IPS DF 6.9 (cell line): ENCODE measurements at regions not wholly inside any gene's neighbourhood (a gene's known extent, or its start where the extent isn't known, plus 50 kb on each side); places are given as distances from the start of the nearest gene placed in this dataset.

ENCODE experiments used
- DNase-seq: peaks from one replicate; pipeline ENCODE4 v3.0.0-alpha.2; 2013; ENCODE audit warnings: low read depth, low spot score
- H3K27ac ChIP-seq: one replicate; pipeline ENCODE4 v1.5.1; 2013; ENCODE audit warnings: low read length, control low read depth
- H3K27me3 ChIP-seq: 2 replicates; pipeline ENCODE4 v1.6.1; 2013; ENCODE audit warnings: mild to moderate bottlenecking, low read length; ENCODE audit not compliant: control insufficient read depth, insufficient read depth
- H3K36me3 ChIP-seq: 2 replicates; pipeline ENCODE4 v1.6.1; 2013; ENCODE audit warnings: low read length; ENCODE audit not compliant: control insufficient read depth, insufficient read depth
- H3K4me1 ChIP-seq: 2 replicates; pipeline ENCODE4 v1.6.1; 2013; ENCODE audit warnings: low read length; ENCODE audit not compliant: control insufficient read depth, insufficient read depth
- H3K4me3 ChIP-seq: 2 replicates; pipeline ENCODE4 v1.5.1; 2013; ENCODE audit warnings: mild to moderate bottlenecking, low read length
- H3K9me3 ChIP-seq: 2 replicates; pipeline ENCODE4 v1.6.1; 2013; ENCODE audit warnings: low read length, inconsistent platforms; ENCODE audit not compliant: control insufficient read depth, insufficient read depth
- WGBS: extraction: QIAGEN DNeasy Blood & Tissue Kit; methylation state at CpG from one replicate; pipeline ENCODE4 v1.1.7; 2013; ENCODE audit warnings: mixed read lengths, missing lambda C conversion rate; ENCODE audit not compliant: insufficient read length, insufficient coverage; 5-methylcytosine and 5-hydroxymethylcytosine counted together

GRCh38 chr6:126945812-126946360 lies 172.6 kb upstream of the RSPO3 start:
- WGBS, result no CpG with 5 or more reads among the region's 2 CpGs
- no peak for DNase-seq
- Histone ChIP-seq H3K36me3 (no peaks in the 10 kb centered on the region), H3K4me1 (no peaks in the 10 kb centered on the region), H3K9me3 (no peaks in the 10 kb centered on the region), H3K4me3 (no peak overlapping the region), H3K27me3 (no peaks in the 10 kb centered on the region), H3K27ac (no peak overlapping the region)

GRCh38 chr6:126947070-126947469 lies 171.4 kb upstream of the RSPO3 start:
- Histone ChIP-seq H3K4me1 (no peaks in the 10 kb centered on the region), H3K27ac (no peak overlapping the region), H3K36me3 (no peaks in the 10 kb centered on the region), H3K9me3 (no peaks in the 10 kb centered on the region), H3K4me3 (no peak overlapping the region), H3K27me3 (no peaks in the 10 kb centered on the region)
- WGBS, result no CpG with 5 or more reads among the region's 4 CpGs
- DNase-seq, result no peak

- WGBS, result no CpG with 5 or more reads among the region's 1 CpG
- no peaks in the 10 kb centered on the region for H3K9me3 ChIP-seq
- no peak for DNase-seq
- H3K27me3 ChIP-seq, result no peaks in the 10 kb centered on the region
- no peak overlapping the region for H3K4me3 ChIP-seq
- no peaks in the 10 kb centered on the region for H3K4me1 ChIP-seq
- H3K27ac ChIP-seq, result no peak overlapping the region
- no peaks in the 10 kb centered on the region for H3K36me3 ChIP-seq
Measured at GRCh38 chr6:126949786-126950185, 168.7 kb upstream of the RSPO3 start.

- Histone ChIP-seq H3K27ac (no peak overlapping the region), H3K4me3 (no peak overlapping the region), H3K27me3 (no peaks in the 10 kb centered on the region), H3K9me3 (no peaks in the 10 kb centered on the region), H3K36me3 (no peaks in the 10 kb centered on the region), H3K4me1 (no peaks in the 10 kb centered on the region)
- no CpG with 5 or more reads among the region's 1 CpG for WGBS
- no peak for DNase-seq
Measured at GRCh38 chr6:126955621-126956020, 162.8 kb upstream of the RSPO3 start.

GRCh38 chr6:126957721-126958120 lies 160.8 kb upstream of the RSPO3 start:
- no peaks in the 10 kb centered on the region for H3K27me3 ChIP-seq
- no CpG with 5 or more reads among the region's 3 CpGs for WGBS
- no peak overlapping the region for H3K27ac ChIP-seq
- H3K4me3 ChIP-seq, result no peak overlapping the region
- H3K9me3 ChIP-seq, result no peaks in the 10 kb centered on the region
- DNase-seq, result no peak
- no peaks in the 10 kb centered on the region for H3K4me1 ChIP-seq
- H3K36me3 ChIP-seq, result no peaks in the 10 kb centered on the region

- Histone ChIP-seq H3K9me3 (no peaks in the 10 kb centered on the region), H3K4me1 (no peaks in the 10 kb centered on the region; the same call in 1 of the 2 replicates), H3K4me3 (no peak overlapping the region), H3K27me3 (no peaks in the 10 kb centered on the region), H3K27ac (no peak overlapping the region), H3K36me3 (no peaks in the 10 kb centered on the region)
- WGBS, result no CpG with 5 or more reads among the region's 1 CpG
- DNase-seq, result no peak
Measured at GRCh38 chr6:126959765-126960164, 158.7 kb upstream of the RSPO3 start.

DNA sequence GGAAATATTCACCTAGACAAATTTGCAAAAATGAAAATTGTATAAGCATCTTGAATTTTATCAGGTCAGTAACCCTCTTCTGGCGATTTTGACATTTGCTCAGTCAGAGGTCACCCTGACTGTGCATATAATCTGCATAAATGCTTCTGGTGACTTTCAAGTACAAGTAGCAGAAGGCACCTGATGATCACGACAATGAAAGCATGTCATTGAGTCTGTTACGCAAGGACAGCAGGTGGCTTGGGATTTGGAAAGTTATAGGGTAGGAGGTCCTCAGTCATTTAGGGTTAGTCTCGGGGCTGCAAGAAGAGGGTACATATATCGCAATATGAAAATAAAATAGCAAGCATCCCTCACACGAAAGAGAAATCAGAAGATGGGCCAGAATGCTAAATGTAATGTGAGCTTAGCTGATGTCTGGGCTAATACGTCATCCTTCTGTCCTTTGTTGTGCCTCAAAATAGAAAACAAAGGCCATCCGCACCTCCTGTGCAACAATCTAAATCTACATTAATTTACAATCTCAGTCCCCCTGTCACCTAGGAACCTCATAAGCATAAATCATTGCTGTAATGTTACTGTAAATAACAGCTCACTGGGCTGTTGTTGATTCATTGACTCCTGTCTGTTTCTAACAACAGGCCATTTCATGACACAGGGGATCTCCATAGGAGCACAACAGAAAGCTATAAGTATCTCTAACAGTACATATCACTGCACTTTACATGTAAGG lies 155.2 kb upstream of the RSPO3 start:
- Histone ChIP-seq H3K4me3 (no peak overlapping the region), H3K9me3 (no peaks in the 10 kb centered on the region), H3K27me3 (no peaks in the 10 kb centered on the region), H3K27ac (no peak overlapping the region), H3K4me1 (no peaks in the 10 kb centered on the region; the same call in 1 of the 2 replicates), H3K36me3 (no peaks in the 10 kb centered on the region)
- no CpG with 5 or more reads among the region's 8 CpGs for WGBS
- DNase-seq, result no peak

- Histone ChIP-seq H3K27ac (no peak overlapping the region), H3K36me3 (no peaks in the 10 kb centered on the region), H3K9me3 (no peaks in the 10 kb centered on the region), H3K4me1 (no peaks in the 10 kb centered on the region; the same call in 1 of the 2 replicates), H3K27me3 (no peaks in the 10 kb centered on the region), H3K4me3 (no peak overlapping the region)
- WGBS, result no CpG with 5 or more reads among the region's 3 CpGs
- DNase-seq, result no peak
Measured at GRCh38 chr6:126967296-126968005, 151.0 kb upstream of the RSPO3 start.

GRCh38 chr6:126976253-126976797 lies 142.1 kb upstream of the RSPO3 start:
- DNase-seq, result no peak
- Histone ChIP-seq H3K27ac (no peak overlapping the region), H3K4me3 (no peak overlapping the region), H3K36me3 (no peaks in the 10 kb centered on the region), H3K27me3 (no peaks in the 10 kb centered on the region), H3K4me1 (no peaks in the 10 kb centered on the region), H3K9me3 (no peaks in the 10 kb centered on the region)
- no CpG with 5 or more reads among the region's 2 CpGs for WGBS

- Histone ChIP-seq H3K27ac (no peak overlapping the region), H3K4me1 (no peaks in the 10 kb centered on the region), H3K36me3 (no peaks in the 10 kb centered on the region), H3K9me3 (no peaks in the 10 kb centered on the region), H3K27me3 (no peaks in the 10 kb centered on the region), H3K4me3 (no peak overlapping the region)
- no peak for DNase-seq
- no CpG with 5 or more reads among the region's 4 CpGs for WGBS
Measured at GRCh38 chr6:126983779-126984178, 134.7 kb upstream of the RSPO3 start.
